ENCODE measurements at regions not wholly inside any gene's neighbourhood (a gene's known extent, or its start where the extent isn't known, plus 50 kb on each side); places are given as distances from the start of the nearest gene placed in this dataset.

- TF ChIP-seq FOS (IDR thresholded peaks at IDR 0.05; ENCODE audit: low read depth, low read length) (no peak), RAD21 (IDR thresholded peaks at IDR 0.05; ENCODE audit: low read length) (no peak), ELK1 (IDR thresholded peaks at IDR 0.05; ENCODE audit: borderline replicate concordance, low read depth, low read length) (no peak), CTCF (conservative IDR thresholded peaks at IDR 0.05; ENCODE audit: low read depth, low read length) (no peak), MXI1 (IDR thresholded peaks at IDR 0.05; ENCODE audit: borderline replicate concordance, low read depth, low read length) (no peak), POLR2A (IDR thresholded peaks at IDR 0.05; ENCODE audit: low read depth, low read length) (no peak), USF2 (IDR thresholded peaks at IDR 0.05; ENCODE audit: low read depth, low read length) (no peak), MAZ (IDR thresholded peaks at IDR 0.05; ENCODE audit: borderline replicate concordance, low read depth, low read length) (no peak), CEBPB (IDR thresholded peaks at IDR 0.05; ENCODE audit: low read depth, low read length) (no peak), RFX5 (IDR thresholded peaks at IDR 0.05; ENCODE audit: low read depth, low read length) (no peak), BHLHE40 (IDR thresholded peaks at IDR 0.05; ENCODE audit: low read depth, low read length) (no peak)
Measured at GRCh38 chrX:66410806-66411205, 228.1 kb downstream of the EDA2R start.
